Glomerular visceral epithelial cell (primary cell): ENCODE measurements at regions not wholly inside any gene's neighbourhood (a gene's known extent, or its start where the extent isn't known, plus 50 kb on each side); places are given as distances from the start of the nearest gene placed in this dataset.
A peak's percentile ranks its signal among the peaks of the same experiment; 100 is the strongest.

Experiments
- DNase-seq: peaks from one replicate; pipeline ENCODE4 v3.0.0-alpha.2; 2016; ENCODE audit errors: extremely low spot score

GRCh38 chr13:72244788-72245187, 377.8 kb upstream of the DACH1 start:
- no peak for DNase-seq

- no peak for DNase-seq
Measured at GRCh38 chr13:72230131-72230530, 363.1 kb upstream of the DACH1 start.

GRCh38 chr13:72229067-72229466, 362.1 kb upstream of the DACH1 start:
- no peak for DNase-seq

- peak; percentile 20 for DNase-seq
Measured at GRCh38 chr13:72221276-72221962, 354.4 kb upstream of the DACH1 start.

- DNase-seq, result no peak
Measured at GRCh38 chr13:72218966-72219365, 352.0 kb upstream of the DACH1 start.

GRCh38 chr13:72217142-72217541, 350.1 kb upstream of the DACH1 start:
- no peak for DNase-seq

GRCh38 chr13:72208112-72208645, 341.2 kb upstream of the DACH1 start:
- no peak for DNase-seq

- DNase-seq, result peak; percentile 62
Measured at GRCh38 chr13:72205773-72206172, 338.8 kb upstream of the DACH1 start.

GRCh38 chr13:72204291-72204690, 337.3 kb upstream of the DACH1 start:
- peak; percentile 24 for DNase-seq

- no peak for DNase-seq
Measured at GRCh38 chr13:72201726-72202125, 334.7 kb upstream of the DACH1 start.

- no peak for DNase-seq
Measured at GRCh38 chr13:72199640-72200039, 332.6 kb upstream of the DACH1 start.

GRCh38 chr13:72198967-72199560, 332.1 kb upstream of the DACH1 start:
- DNase-seq, result no peak

- no peak for DNase-seq
Measured at GRCh38 chr13:72198042-72198441, 331.0 kb upstream of the DACH1 start.

GRCh38 chr13:72195044-72195704, 328.2 kb upstream of the DACH1 start:
- no peak for DNase-seq

- no peak for DNase-seq
Measured at GRCh38 chr13:72194523-72194922, 327.5 kb upstream of the DACH1 start.

GRCh38 chr13:72186730-72187422, 319.9 kb upstream of the DACH1 start:
- no peak for DNase-seq

GRCh38 chr13:72185776-72186175, 318.8 kb upstream of the DACH1 start:
- no peak for DNase-seq

GRCh38 chr13:72181661-72182060, 314.7 kb upstream of the DACH1 start:
- DNase-seq, result peak; percentile 44

- peak; percentile 84 for DNase-seq
Measured at GRCh38 chr13:72180253-72180952, 313.4 kb upstream of the DACH1 start.

- no peak for DNase-seq
Measured at GRCh38 chr13:72174549-72174948, 307.5 kb upstream of the DACH1 start.

GRCh38 chr13:72170571-72170970, 303.6 kb upstream of the DACH1 start:
- no peak for DNase-seq
